ENCODE measurements at regions not wholly inside any gene's neighbourhood (a gene's known extent, or its start where the extent isn't known, plus 50 kb on each side); places are given as distances from the start of the nearest gene placed in this dataset.
"Not testable (repeated sequence)": the region's sequence is repeated elsewhere in the genome, so short reads cannot be mapped to it uniquely, and the experiment has no call there.

DNA sequence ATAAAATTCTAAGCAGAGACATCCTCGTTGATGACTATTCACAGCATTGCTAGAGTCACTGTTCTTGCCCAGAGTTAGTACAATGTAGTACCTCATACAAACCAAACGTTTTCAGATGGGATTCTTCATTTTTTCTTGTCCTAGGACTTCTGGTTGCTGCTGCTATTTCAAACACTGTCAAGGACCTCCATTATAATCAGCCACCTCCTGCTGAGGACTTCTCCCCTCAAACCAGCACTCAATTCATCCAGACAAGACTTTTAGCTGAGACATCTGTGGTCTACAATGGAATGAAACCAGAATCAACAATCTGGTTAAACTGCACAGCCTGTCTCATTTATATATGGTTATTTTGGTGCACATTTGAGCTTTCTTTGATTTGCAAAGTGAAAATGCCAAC is 1008.8 kb downstream of the STPG2 start:
- Mint-ChIP-seq H3K9me3 (ENCODE audit: unreplicated experiment) (no peaks in the 10 kb centered on the region), H3K36me3 (ENCODE audit: unreplicated experiment) (peaks cover 20% of the 10 kb centered on the region), H3K27me3 (ENCODE audit: unreplicated experiment) (peaks cover 6% of the 10 kb centered on the region), H3K4me1 (ENCODE audit: low read depth, unreplicated experiment) (peaks cover 2% of the 10 kb centered on the region), H3K4me3 (ENCODE audit: unreplicated experiment) (no peak overlapping the region), H3K27ac (ENCODE audit: unreplicated experiment) (no peak overlapping the region)
- TF ChIP-seq, protein P1, sequence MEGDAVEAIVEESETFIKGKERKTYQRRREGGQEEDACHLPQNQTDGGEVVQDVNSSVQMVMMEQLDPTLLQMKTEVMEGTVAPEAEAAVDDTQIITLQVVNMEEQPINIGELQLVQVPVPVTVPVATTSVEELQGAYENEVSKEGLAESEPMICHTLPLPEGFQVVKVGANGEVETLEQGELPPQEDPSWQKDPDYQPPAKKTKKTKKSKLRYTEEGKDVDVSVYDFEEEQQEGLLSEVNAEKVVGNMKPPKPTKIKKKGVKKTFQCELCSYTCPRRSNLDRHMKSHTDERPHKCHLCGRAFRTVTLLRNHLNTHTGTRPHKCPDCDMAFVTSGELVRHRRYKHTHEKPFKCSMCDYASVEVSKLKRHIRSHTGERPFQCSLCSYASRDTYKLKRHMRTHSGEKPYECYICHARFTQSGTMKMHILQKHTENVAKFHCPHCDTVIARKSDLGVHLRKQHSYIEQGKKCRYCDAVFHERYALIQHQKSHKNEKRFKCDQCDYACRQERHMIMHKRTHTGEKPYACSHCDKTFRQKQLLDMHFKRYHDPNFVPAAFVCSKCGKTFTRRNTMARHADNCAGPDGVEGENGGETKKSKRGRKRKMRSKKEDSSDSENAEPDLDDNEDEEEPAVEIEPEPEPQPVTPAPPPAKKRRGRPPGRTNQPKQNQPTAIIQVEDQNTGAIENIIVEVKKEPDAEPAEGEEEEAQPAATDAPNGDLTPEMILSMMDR (IDR thresholded peaks at IDR 0.05; ENCODE audit: partially characterized antibody, unreplicated experiment) = no peak
- no peak for DNase-seq

DNA sequence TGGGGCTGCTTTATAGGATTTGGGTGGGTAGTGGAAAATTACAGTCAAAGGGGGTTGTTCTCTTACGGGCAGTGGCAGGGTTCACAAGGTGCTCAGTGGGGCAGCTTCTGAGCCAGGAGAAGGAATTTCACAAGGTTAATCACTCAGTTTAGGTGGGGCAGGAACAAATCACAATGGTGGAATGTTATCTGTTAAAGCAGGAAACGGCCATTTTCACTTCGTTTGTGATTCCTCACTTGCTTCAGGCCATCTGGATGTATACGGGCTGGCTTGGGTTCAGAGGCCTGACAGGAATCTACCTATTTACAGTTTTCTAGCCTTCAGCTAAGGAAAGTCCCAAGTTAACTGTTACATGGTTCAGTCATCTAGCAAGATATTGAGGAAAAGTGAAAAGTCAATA is 1003.5 kb downstream of the STPG2 start:
- DNase-seq = no peak
- peaks cover 2% of the 10 kb centered on the region for H3K9me3 Mint-ChIP-seq (ENCODE audit: unreplicated experiment)
- no peak overlapping the region for H3K27ac Mint-ChIP-seq (ENCODE audit: unreplicated experiment)
- H3K27me3 Mint-ChIP-seq (ENCODE audit: unreplicated experiment) = peaks cover 10% of the 10 kb centered on the region
- peaks cover 24% of the 10 kb centered on the region for H3K36me3 Mint-ChIP-seq (ENCODE audit: unreplicated experiment)
- H3K4me3 Mint-ChIP-seq (ENCODE audit: unreplicated experiment) = no peak overlapping the region
- peaks cover 10% of the 10 kb centered on the region for H3K4me1 Mint-ChIP-seq (ENCODE audit: low read depth, unreplicated experiment)
- TF ChIP-seq, protein P1 (IDR thresholded peaks at IDR 0.05; ENCODE audit: partially characterized antibody, unreplicated experiment) = no peak

DNA sequence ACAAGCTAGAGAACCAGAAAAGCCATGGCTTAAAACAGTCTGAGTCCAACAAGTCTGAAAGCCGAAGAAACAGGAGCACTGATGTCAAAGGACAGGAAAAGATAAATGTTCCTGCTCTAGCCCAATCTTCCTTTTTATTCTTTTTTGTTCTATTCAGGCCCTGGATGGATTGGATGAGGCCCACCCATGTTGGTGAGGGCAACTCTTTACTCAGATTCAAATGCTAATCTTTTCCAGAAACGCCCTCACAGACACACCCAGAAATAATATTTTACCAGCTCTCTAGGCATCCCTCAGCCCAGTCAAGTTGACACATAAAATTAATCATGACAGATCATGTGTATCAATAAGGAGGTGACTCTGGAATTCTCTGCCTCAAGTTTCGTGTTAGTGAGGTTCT is 1002.7 kb downstream of the STPG2 start:
- Mint-ChIP-seq H3K4me1 (ENCODE audit: low read depth, unreplicated experiment) (peaks cover 10% of the 10 kb centered on the region), H3K4me3 (ENCODE audit: unreplicated experiment) (no peak overlapping the region), H3K9me3 (ENCODE audit: unreplicated experiment) (peaks cover 2% of the 10 kb centered on the region), H3K27ac (ENCODE audit: unreplicated experiment) (no peak overlapping the region), H3K36me3 (ENCODE audit: unreplicated experiment) (peaks cover 24% of the 10 kb centered on the region), H3K27me3 (ENCODE audit: unreplicated experiment) (peaks cover 10% of the 10 kb centered on the region)
- DNase-seq = no peak
- TF ChIP-seq, protein P1 (IDR thresholded peaks at IDR 0.05; ENCODE audit: partially characterized antibody, unreplicated experiment) = no peak

DNA sequence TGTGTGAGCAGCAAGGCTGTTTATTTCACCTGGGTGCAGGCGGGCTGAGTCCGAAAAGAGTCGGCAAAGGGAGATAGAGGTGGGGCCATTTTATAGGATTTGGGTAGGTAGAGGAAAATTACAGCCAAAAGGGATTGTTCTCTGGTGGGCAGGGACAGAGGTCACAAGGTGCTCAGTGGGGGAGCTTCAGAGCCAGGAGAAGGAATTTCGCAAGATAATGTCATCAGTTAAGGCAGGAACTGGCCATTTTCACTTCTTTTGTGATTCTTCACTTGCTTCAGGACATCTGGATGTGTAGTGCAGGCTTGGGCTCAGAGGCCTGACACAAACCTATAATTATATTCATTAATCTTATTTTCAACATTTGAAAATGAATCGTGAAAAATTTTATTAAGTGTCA is 1001.9 kb downstream of the STPG2 start:
- Mint-ChIP-seq H3K36me3 (ENCODE audit: unreplicated experiment) (peaks cover 24% of the 10 kb centered on the region), H3K27me3 (ENCODE audit: unreplicated experiment) (peaks cover 10% of the 10 kb centered on the region)
- not testable (repeated sequence) for H3K4me3 Mint-ChIP-seq (ENCODE audit: unreplicated experiment); H3K4me1 Mint-ChIP-seq (ENCODE audit: low read depth, unreplicated experiment); H3K9me3 Mint-ChIP-seq (ENCODE audit: unreplicated experiment); DNase-seq; H3K27ac Mint-ChIP-seq (ENCODE audit: unreplicated experiment)

DNA sequence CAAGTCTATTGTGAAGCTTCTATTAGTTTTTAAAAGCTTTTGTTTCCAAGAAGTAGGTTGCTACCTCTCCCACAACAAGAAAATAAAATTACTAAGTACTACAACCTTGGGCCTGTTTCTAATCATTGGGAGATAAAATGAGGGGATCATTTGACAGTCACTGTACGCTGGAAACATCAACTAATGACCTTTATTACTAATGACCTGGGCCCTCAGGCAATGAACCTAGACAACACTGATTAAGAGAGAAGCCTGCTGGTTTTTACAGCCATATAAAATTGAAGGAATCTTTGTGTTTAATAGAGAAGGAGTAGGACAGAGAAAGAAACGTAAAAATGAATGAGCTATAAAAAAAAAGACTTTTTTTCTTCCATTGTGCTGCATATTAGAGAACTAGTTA is 1000.9 kb downstream of the STPG2 start:
- Mint-ChIP-seq H3K27ac (ENCODE audit: unreplicated experiment) (no peak overlapping the region), H3K9me3 (ENCODE audit: unreplicated experiment) (peaks cover 2% of the 10 kb centered on the region)

More for the DNA sequence above, 1000.9 kb downstream of the STPG2 start:
- Mint-ChIP-seq H3K4me3 (ENCODE audit: unreplicated experiment) (no peak overlapping the region), H3K27me3 (ENCODE audit: unreplicated experiment) (peaks cover 10% of the 10 kb centered on the region), H3K36me3 (ENCODE audit: unreplicated experiment) (peaks cover 21% of the 10 kb centered on the region), H3K4me1 (ENCODE audit: low read depth, unreplicated experiment) (peaks cover 10% of the 10 kb centered on the region)
- DNase-seq = no peak
- TF ChIP-seq, protein P1 (IDR thresholded peaks at IDR 0.05; ENCODE audit: partially characterized antibody, unreplicated experiment) = no peak

Measured in glutamatergic neuron (in vitro differentiated cells).